ENCODE measurements at regions not wholly inside any gene's neighbourhood (a gene's known extent, or its start where the extent isn't known, plus 50 kb on each side); places are given as distances from the start of the nearest gene placed in this dataset.

DNA sequence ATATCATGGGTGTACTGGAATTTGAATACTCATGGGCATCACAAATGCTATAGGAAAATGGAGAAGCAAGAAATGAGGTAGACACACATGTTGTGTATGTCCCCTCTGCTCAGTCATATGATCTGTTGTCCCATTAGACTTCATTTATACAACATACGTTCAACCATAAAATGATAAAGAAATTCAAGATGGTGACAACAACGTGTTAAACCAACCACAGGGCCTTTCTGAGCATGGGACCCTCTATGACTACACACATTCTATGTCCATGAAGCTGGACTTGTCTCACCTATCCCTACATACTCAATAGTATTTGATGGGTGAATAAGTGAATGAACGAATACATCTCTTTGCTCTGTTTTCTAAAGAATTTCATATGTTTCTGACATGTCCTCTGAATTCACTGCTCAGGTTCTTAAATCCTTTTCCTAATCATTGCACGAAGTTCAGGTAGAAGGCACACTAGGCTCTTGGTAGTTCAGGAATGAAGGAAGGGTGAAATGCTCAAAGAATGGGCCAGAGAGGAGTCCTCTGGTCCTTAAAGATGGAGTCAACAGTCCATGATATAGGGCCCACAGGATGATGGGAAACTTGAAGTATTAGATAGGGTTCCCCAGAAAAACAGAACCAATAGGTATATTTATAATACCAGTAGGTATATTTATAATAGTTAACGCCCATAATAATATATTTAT, 105.7 kb upstream of the PPM1H start:
- TF ChIP-seq CTCF (conservative IDR thresholded peaks at IDR 0.05; ENCODE audit: low read depth, low read length) = no peak
- TF ChIP-seq EZH2 (IDR thresholded peaks at IDR 0.05; ENCODE audit: borderline replicate concordance, low read depth, low read length, poor library complexity, severe bottlenecking) = no peak
